ENCODE measurements at regions not wholly inside any gene's neighbourhood (a gene's known extent, or its start where the extent isn't known, plus 50 kb on each side); places are given as distances from the start of the nearest gene placed in this dataset.

DNA sequence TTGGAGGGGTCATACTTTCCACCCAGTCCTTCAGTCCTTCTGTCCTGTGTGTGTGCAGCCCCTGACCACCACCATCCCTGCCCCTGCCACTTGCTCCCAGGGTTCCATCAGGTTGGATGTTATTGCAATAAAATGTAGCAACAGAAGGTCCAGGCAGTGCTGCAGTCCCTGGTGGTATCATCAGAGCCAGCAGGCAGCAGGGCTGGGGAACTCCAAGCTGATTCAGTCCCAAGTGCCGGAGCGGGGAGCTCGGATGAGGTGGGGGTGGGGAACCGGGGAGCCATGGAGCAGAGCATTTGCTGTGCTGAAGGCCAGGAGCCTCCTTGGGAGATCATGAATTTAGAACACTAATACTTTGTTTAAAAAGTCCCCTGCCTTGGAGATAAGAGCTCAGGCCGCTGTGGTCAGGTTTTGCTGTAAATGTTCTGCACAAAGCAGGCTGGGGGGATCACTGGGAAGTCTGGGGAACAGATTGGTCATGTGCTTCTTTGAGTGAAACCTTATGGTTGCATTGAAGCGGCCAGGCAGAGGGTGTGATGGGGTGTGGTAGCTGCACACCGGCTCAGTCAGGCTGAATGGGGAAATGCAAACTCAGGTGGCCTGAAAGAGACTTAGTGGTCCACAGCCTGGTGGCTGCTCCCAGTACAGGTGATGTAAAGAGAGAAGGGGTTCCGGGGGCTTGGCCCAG, 225.9 kb downstream of the SEC14L1 start:
- peak in 1 of 2 experiments; percentile 15 for DNase-seq

DNA sequence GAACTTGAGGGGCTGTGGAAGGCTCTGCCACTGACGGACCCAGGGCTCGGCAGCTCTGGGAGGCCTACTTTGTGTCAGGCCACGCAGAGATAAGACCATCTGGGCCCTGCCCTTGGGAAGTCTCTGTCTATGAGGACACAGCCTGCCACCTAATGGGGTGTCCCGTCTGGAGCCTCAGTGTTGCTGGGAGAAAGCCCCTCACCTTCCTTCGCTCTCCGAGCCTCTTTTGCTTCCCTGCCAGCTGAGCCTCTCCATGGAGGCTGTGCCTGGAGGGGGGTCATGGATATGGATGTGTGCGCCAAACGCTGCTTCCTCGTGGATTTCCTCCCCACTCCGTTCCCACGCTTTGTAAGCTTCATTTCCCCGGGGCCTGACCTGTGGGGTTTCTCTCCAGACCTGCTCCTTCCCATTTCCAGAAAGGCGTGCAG, 228.8 kb downstream of the SEC14L1 start:
- no peak for DNase-seq

DNA sequence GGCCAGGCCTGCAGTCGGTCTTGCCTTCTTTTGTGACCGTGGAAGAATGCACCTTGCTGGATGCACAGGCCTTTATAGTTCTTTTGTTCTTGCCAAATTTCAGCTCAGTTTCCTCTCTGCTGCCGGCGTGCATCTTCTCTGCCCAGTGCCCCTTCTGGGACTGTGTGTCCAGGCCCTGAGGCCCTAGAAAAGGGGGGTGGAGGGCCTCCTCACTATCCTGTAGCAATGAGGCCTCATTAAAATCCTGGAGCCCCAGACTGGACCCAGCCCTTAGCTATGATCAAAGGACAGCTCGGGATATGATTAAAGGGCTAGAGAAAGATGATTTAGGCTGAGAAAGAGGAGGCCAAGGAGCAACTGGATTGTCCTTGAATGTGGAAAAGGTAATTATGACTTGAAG, 229.8 kb downstream of the SEC14L1 start:
- DNase-seq: no peak

DNA sequence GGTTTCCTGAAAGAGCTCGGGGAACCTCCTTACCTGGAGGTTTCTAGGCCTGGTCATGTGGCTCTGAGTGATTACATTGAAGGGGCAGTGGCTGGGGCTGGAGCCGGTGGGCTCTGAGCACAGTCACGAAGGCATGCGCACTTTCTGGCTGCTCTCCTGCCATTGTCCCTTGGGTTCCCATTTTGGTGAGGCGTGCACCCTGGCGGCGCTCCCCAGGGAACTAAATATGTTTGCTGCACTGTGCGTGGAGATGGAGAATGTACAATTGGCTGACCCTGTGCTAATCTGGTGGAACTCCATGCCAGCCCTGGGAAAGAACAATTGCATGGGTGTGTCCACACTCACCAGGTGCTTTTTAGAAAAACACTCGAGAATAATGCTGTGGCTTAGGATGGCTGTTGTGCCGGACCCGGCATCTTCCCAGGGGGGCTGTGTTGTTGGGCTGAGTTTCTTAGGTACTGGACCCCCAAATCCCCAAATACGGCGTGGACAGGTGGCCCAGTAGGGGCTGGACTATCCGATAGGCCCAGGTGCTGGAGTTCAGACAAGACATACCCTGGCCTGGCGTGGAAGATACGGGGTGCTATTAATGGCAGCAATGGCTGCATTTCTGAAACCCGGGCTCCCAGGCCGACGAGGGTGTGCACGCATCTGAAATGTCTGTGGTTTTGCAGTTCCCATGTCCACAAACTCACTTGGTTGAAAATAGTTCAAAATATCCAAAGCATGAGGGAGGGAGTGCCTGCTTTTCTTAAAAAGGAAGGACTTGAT, 230.5 kb downstream of the SEC14L1 start:
- DNase-seq: no peak

DNA sequence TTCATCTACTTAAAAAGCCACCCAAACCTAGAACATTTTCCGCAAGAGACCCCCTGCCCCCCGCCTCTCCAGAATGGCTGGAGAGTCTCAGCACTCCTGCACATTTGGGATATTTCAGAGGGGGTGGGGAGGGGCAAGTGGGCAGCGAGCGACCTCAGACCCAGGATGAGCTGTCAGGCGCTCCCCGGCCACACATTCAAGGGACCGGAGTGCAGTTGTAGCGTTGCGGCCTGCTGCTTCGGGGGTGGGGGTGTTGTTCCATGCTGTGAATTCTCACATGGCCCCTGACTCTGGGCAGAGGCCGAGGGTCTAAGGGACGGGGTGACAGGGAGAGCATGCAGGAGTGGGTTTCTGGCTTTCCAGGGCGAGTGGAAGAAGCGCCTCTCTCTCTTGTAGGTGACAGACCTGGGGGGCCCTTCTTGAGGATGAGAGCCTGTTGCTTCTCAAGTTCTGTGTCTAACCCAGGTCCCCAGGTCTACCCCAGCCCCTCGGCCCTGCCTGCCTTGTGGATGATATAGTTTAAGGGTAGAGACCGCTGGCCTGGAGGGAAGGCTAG, 231.2 kb downstream of the SEC14L1 start:
- no peak for DNase-seq

DNA sequence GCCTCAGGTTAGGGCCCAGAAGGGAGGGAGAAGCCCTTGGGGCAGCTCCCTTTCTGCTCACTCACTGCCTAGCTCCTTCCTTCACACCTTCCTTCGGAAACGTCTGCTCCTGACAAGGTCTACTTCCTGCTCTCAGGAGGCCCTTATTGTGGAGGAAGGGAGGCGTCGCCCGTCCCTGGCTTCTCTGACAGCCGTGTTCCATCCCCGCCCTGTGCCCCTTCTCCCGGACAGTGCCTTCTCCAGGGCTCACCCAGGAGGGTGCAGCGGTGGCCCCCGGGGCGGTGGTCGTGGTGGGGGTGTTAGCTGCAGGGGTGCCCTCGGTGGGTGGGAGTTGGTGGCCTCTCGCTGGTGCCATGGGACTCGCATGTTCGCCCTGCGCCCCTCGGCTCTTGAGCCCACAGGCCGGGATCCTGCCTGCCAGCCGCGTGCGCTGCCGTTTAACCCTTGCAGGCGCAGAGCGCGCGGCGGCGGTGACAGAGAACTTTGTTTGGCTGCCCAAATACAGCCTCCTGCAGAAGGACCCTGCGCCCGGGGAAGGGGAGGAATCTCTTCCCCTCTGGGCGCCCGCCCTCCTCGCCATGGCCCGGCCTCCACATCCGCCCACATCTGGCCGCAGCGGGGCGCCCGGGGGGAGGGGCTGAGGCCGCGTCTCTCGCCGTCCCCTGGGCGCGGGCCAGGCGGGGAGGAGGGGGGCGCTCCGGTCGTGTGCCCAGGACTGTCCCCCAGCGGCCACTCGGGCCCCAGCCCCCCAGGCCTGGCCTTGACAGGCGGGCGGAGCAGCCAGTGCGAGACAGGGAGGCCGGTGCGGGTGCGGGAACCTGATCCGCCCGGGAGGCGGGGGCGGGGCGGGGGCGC, 231.9 kb downstream of the SEC14L1 start:
- no peak for DNase-seq

DNA sequence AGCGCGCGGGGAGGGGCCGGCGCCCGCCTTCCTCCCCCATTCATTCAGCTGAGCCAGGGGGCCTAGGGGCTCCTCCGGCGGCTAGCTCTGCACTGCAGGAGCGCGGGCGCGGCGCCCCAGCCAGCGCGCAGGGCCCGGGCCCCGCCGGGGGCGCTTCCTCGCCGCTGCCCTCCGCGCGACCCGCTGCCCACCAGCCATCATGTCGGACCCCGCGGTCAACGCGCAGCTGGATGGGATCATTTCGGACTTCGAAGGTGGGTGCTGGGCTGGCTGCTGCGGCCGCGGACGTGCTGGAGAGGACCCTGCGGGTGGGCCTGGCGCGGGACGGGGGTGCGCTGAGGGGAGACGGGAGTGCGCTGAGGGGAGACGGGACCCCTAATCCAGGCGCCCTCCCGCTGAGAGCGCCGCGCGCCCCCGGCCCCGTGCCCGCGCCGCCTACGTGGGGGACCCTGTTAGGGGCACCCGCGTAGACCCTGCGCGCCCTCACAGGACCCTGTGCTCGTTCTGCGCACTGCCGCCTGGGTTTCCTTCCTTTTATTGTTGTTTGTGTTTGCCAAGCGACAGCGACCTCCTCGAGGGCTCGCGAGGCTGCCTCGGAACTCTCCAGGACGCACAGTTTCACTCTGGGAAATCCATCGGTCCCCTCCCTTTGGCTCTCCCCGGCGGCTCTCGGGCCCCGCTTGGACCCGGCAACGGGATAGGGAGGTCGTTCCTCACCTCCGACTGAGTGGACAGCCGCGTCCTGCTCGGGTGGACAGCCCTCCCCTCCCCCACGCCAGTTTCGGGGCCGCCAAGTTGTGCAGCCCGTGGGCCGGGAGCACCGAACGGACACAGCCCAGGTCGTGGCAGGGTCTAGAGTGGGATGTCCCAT, 232.8 kb downstream of the SEC14L1 start:
- no peak for DNase-seq

DNA sequence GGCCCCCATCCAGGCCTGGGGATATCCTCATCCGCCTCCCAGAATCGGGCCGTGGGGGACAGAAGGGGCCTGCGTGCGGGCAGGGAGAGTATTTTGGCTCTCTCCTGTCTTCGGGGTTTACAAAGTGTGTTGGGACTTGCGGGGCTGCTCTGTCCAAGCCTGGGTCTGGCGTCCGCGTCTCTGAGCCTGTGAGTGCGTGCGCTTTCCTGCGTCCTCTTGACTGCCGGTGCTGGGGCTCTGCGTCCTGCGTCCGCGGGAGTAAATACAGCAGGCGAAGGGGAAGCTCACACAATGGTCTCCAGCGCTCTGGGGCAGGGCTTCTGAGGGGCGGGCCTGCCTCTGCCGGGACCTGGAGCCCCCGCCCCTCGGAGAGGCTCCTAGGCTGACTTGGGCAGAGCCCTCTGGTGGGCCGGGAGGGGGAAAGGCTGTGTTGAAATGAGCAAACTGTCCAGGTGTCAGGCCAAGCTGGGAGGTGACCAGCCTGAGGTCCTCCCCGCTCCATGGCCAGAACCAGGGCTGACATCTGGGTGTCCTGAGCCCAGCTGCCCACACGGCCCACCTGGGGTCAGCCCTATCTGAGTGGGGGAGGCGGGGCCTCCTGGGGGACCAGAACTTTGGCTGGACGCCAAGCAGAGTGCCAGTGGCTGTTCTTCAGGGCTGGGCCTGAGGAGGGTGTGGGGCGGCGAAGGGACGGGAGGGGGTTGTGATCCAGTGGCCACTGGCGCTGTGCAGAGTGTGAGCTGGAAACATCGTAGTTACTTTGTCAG, 233.6 kb downstream of the SEC14L1 start:
- no peak for DNase-seq

DNA sequence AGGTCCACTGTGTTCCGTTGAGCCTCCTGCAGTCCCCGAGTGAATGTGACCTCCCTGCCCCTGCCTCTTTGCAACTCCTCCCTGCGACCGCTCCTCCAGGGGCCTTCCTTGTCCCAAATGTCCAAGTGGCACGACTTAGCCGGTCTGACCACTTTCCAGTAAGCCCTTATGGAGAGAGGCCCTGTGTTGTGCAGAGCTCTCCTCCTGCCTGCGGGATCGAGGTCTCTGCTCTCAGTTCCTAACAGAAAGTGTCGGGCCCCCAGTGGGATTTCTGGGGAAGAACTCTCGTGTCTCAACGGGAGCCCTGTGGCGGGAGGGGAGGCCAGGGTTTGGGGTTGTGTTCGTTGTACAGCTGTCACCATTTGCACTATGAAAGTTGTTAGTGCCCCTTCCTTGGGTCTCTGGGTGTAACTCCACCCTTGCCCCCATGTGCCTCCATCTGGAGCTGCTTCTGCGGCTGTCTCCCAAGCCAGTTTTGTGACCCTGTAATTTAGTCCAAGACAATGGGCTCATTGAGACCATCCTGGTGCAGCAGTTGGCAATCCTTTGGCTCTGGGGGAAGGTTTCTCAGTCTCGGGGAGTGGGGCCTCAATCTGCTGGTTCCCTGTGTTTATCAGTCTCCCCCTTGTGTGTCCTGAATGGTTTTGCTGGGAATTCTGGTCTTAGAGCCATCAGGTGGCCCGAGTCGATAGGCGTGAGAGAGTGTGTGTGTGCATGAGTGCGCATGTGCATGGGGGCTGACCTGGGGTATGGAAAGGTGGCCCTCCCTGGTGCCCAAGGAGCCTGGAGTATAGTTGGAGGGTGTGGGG, 234.5 kb downstream of the SEC14L1 start:
- no peak for DNase-seq

DNA sequence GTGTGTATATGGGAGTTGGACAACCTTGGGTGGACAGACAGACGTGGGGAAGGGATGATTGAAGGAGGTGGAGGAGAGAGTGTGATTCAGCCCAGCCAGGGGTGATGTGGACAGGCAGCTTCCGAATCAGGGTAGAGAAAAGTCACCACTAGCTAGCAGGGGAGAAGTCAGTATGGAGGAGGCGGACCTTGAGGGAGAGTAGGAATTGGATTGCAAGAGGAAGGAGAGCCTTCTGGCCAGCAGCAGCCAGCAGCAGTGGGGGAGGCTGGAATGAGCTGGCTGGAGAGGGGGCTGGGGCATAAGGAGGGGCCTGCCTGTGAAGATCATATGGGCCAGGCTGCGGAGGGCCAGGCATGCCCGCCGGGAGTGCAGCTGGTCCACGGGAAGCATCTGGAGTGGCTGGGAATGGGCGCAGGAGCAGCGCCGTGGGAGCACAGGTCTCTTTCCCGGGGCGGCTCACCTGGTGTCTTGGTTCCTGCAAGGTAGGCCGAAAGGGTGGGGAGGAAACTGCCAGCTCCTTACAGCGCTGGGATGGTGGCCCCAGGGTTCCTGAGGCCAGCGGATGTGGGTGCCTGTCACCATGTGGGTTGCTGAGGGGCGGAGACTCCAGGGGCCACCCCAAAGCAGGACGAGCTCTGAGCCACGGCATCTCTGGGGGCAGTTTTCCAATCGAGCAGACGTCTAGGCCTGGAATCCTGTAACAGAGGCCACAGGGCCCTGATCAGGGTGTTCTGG, 235.3 kb downstream of the SEC14L1 start:
- DNase-seq: no peak

DNA sequence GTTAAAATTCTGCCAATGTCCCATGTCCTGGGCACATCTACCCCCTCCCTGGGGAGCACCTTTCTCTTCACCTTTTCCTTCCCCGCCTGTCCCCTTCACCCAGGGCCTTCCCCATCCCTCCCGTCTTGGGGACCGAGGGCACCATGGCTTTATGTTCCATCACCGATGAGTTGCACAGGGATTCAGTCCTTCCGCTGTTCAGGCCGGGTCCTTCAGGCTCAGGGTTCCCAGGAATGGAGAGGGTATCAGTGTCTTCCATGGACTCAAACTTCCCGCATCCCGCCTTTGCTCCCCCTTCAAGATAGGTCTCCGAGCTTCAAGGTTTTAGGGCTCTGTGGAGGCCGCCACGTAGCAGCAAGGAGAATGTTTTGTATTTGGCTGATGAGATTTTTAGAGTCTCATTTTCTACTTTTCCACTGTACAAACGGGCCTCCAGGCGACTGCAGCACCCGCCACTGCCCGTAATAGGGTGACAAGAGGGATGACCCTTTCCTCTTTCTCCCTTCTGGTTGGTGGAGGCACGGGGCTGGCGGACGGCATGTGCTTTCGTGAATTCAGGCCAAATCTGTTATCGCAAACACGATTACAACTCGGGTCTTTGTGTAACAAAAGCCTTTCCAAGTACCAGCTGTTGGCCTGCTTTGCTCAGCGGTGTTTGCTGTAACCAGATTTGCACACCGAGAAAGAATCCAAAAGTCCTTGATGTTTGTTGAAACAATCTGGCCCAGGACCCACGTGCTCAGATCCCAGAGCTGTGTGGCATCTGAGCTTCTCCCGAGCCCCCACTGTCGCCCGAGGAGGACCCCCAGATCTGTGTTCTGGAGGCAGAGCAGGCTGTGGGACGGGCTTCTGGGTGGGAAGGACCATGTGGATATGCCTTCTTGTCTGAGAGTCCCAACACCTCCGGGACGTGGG, 236.3 kb downstream of the SEC14L1 start:
- DNase-seq: no peak

DNA sequence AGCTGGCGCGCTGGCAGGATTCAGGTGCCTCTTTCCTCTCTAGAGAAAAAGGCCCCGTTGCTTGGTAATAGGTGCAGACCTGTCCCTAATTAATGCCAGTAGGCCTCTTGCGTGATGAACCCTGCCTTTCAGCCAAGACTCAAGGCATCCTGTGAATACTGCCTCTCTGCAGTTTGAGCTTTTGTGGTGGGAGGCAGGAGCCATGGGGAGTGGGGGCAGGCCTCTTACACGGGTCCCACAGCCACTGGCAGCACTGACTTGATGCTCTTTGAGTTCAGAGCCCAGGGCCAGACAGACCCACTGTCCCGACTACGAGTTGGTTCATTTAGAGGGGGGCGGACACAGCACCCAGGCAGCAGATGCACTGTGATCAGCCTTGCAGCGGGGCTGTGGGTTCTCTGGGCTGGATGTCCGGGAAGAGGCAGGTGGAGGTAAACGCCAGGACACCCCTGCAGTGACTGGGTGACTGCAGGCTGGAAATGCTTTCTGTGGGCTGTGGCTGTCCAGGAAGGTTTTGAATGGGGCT, 237.0 kb downstream of the SEC14L1 start:
- DNase-seq: no peak

DNA sequence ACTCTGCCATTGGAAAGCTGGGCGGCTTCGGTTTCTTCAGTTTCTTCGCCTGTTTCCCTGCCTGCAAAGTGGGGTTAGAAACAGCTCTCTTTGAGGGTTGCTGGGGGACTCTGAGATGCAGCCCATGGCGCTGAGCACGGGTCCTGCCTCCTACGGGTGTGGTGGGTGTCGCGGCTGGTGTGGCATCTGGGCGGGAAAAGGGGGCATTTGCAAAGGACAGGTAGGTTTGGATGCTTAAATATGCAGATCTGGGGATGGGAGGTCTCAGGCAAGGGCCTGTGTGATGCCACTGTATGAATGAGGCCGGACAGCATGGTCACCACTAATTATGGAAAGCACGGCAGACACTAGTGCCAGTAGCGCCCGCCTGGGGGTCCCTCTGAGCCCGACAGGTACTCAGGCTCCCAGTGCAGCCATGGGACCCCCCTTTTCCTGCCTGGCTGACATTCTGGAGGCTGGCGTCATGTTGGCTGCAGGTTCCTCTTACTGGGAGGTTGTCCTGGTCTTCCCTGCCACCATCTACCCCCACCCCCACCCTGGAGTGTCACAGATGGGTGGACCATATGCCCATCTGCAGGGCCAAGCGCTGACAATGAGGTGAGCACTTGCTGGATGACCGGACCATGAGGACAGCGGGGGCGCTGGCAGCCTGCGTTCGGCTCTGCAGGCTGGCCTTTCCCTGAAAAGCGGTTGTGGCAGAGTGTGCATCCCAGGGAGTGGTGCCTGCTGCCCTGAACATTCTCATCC, 237.7 kb downstream of the SEC14L1 start:
- no peak for DNase-seq

DNA sequence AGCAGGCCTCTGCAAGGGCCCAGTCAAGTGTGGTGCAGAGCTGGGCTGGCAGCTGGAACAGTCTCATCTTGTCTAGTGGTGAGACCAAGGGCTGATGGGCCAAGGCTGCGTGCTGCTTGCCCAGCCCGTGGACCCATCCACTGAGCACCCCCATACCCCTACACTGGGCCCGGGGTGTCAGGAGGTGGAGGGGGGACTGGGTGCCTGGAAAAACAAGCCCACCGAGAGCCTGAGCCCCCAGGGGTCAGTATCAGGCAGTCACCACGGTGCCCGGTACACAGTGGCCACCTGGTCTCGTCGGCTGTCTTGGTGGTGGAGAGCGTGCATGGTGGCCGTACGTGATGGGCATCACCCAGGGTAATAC, 238.3 kb downstream of the SEC14L1 start:
- no peak for DNase-seq

DNA sequence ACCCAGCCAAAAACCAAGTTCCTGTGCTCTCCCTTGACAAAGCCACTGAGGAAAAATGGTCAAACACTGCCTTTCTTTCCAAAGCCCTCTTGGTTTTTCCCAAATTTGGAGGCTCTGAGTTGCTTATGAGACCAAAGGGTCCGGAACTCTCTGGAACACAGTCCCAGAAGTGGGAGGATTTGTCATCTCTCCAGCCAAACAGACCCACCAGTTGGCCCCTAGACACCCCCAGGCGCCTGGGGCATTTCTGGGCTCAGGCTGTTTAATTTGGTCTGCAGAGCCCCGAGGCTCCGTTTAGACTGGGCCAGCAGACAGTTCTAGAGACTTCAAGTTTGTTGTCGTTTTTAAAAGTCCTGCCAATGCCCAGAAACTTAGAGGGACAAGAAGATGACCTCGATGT, 239.1 kb downstream of the SEC14L1 start:
- DNase-seq: no peak

DNA sequence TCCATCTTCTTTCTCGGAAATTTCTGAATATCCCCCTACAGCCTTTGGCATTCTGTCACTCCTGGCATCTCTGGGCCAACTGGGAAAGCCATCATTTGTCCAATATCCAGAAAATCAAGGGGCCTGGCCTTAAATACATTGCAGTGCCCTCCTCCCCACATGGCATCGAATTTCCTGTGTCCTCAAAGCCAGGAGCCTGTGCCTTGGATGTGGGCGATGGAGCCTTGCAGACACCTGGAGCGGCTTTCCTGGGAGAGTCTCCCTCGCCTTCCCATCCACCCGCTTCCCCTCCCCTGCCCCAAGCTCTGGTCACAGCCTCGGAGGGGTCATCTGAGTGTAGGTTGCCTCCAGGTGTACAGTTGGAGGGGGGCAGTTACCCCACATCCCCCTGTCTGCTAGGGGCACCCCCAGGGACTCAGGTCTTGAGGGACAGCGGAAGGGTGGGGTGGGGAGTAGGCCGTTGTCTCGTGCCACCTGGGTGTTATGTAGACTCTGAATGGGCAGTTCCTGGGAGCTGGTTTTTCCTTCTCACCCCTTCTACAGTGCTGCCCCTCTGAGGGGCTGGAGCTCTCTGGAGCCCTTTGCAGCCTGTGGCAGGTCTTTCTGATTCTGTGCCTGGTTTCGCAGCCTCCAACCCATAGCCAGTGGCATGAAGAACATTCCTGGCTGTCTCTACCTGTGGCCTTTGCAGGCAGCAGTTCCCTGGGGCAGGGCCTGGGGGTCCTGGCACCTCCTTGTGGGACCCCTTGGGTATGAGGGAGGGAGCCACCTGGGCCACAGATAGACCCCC, 239.8 kb downstream of the SEC14L1 start:
- no peak for DNase-seq

DNA sequence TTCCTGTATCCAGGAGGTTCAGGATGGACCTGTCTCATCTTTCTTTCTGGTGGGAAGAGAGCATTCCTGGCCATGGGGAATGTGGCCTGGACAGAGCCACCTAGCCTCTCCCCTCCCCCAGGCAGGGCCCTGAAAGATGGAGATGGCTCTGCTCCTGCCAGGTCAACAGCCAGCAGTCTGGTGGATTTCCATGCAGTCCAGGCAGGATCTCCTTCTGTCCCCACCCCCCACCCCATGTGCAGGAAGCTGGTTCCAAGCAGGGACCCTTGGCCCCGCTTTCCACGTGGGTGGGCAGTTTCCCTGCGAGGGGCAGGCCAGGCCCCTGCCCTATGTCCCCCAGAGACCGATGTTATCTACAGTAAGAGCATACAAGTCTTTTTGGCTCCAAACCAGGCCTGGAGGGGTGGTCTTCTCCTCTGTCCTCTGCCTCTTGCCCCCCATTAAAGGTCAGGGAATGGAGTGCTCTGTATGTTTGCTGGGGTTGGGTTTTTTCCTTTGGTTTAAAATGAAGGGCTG, 240.5 kb downstream of the SEC14L1 start:
- DNase-seq: no peak
